Panc1 (cell line): ENCODE measurements at regions not wholly inside any gene's neighbourhood (a gene's known extent, or its start where the extent isn't known, plus 50 kb on each side); places are given as distances from the start of the nearest gene placed in this dataset.

Experiments
- ATAC-seq: fragments of 200-7000 bp; cut with Tn5 transposase; 2 replicates; pipeline ENCODE4 v1.9.1; 2020; ENCODE audit warnings: mild to moderate bottlenecking, moderate library complexity
- BruUV-seq: library from RNA; stranded (reverse); fragments of 400-500 nt; replicated peaks from 2 replicates; lab custom pipeline; 2021; lab: Mats Ljungman, UMichigan
- CTCF ChIA-PET: fragments of 300-600 bp; sonication (Branson Sonifier 250); formaldehyde crosslinking; loops from one replicate; lab custom pipeline; 2022; ENCODE audit warnings: antibody characterized with exemption; lab: Charles Lee
- POLR2A ChIA-PET: fragments of 300-600 bp; sonication (Branson Sonifier 250); formaldehyde crosslinking; loops from one replicate; lab custom pipeline; 2022; ENCODE audit warnings: antibody characterized with exemption; lab: Charles Lee
- DNase-seq: peaks from one replicate; pipeline ENCODE4 v3.0.0-alpha.2; 2010; ENCODE audit warnings: low read depth, low spot score
- H3K27ac ChIP-seq: 2 replicates; pipeline ENCODE4 v1.5.1; 2011; ENCODE audit warnings: mild to moderate bottlenecking, low read length, inconsistent platforms
- H3K27me3 ChIP-seq: fragments of 200-500 bp; sonication (Bioruptor generic); 2 replicates; pipeline ENCODE4 v1.6.0; 2014; ENCODE audit warnings: low read length, inconsistent platforms; ENCODE audit not compliant: control insufficient read depth, insufficient read depth
- H3K36me3 ChIP-seq: fragments of 200-500 bp; sonication (Bioruptor generic); 2 replicates; pipeline ENCODE4 v1.5.1; 2014; ENCODE audit warnings: inconsistent platforms, mild to moderate bottlenecking, low read length, moderate library complexity; ENCODE audit not compliant: control insufficient read depth, insufficient read depth
- H3K4me1 ChIP-seq: 2 replicates; pipeline ENCODE4 v1.5.1; 2011; ENCODE audit warnings: inconsistent platforms, mild to moderate bottlenecking, low read length, moderate library complexity; ENCODE audit not compliant: control insufficient read depth, insufficient read depth
- H3K4me3 ChIP-seq, 2 experiments: 2 replicates each; pipeline ENCODE4 v1.5.1; 2011 to 2012; ENCODE audit warnings: low read depth in 2 of 2, low read length in 2 of 2, mild to moderate bottlenecking in 2 of 2, inconsistent platforms in 1 of 2, moderate library complexity in 1 of 2
- H3K9me3 ChIP-seq: fragments of 200-500 bp; sonication (Bioruptor generic); 2 replicates; pipeline ENCODE4 v1.5.1; 2014; ENCODE audit warnings: low read depth, mild to moderate bottlenecking, inconsistent platforms, low read length, moderate library complexity; ENCODE audit not compliant: control insufficient read depth, insufficient read depth
- CTCF ChIP-seq: fragments of 450-650 bp; IDR thresholded peaks from 2 replicates; pipeline ENCODE4 v1.5.1; 2017; ENCODE audit warnings: mild to moderate bottlenecking
- POLR2AphosphoS5 ChIP-seq: IDR thresholded peaks from 2 replicates; pipeline ENCODE4 v1.6.1; 2012; ENCODE audit warnings: mild to moderate bottlenecking, low read depth, low read length, moderate library complexity
- REST ChIP-seq, 2 experiments: IDR thresholded peaks; 2 replicates each; pipeline ENCODE4 v1.6.1; 2011 to 2012; ENCODE audit warnings: low read depth in 2 of 2, control low read depth in 1 of 2, low read length in 1 of 2, mild to moderate bottlenecking in 1 of 2, moderate library complexity in 1 of 2; ENCODE audit not compliant: insufficient read depth in 1 of 2
- SIN3A ChIP-seq: IDR thresholded peaks from 2 replicates; pipeline ENCODE4 v1.6.1; 2012; ENCODE audit warnings: low read depth, mild to moderate bottlenecking, low read length, moderate library complexity, borderline replicate concordance; ENCODE audit not compliant: insufficient read depth
- TCF7L2 ChIP-seq: IDR thresholded peaks from 2 replicates; pipeline ENCODE4 v1.6.1; 2011; ENCODE audit warnings: mild to moderate bottlenecking, low read depth, low read length, inconsistent platforms
- in situ Hi-C: cut with HindIII; loops from 2 replicates; pipeline ENCODE4 v1.10.0; 2016; ENCODE audit warnings: low sequenced_read_pairs, low pct_unique_long_range_greater_than_20kb
- intact Hi-C: fragments of 100-400 bp; cut with micrococcal nuclease; formaldehyde crosslinking; loops from one replicate; pipeline ENCODE4 v1.10.0; 2022; ENCODE audit not compliant: unreplicated experiment

GRCh38 chrX:26664919-26665318 lies 448.9 kb downstream of the MAGEB5 start:
- intact Hi-C loops: no loop called here
- Histone ChIP-seq H3K4me3 (no peak overlapping the region), H3K4me1 (no peaks in the 10 kb centered on the region), H3K27ac (no peak overlapping the region), H3K36me3 (no peaks in the 10 kb centered on the region), H3K9me3 (no peaks in the 10 kb centered on the region), H3K27me3 (no peaks in the 10 kb centered on the region)
- ChIA-PET POLR2A (no interaction called here), CTCF (no interaction called here)
- BruUV-seq: no TSS peak
- no peak for DNase-seq
- in situ Hi-C loops: no loop called here
- no peak for TF ChIP-seq CTCF
- no peak for TF ChIP-seq POLR2AphosphoS5
- TF ChIP-seq REST (IDR thresholded peaks at IDR 0.05; ENCODE audit: insufficient read depth in 1 of 2, low read depth in 2 of 2, low read length in 1 of 2): no peak
- no peak for TF ChIP-seq TCF7L2
- TF ChIP-seq SIN3A: no peak
- ATAC-seq: no peak

- H3K4me1 ChIP-seq: no peaks in the 10 kb centered on the region
- TF ChIP-seq REST (IDR thresholded peaks at IDR 0.05; ENCODE audit: insufficient read depth in 1 of 2, low read depth in 2 of 2, low read length in 1 of 2) (no peak), CTCF (no peak), POLR2AphosphoS5 (no peak), SIN3A (no peak), TCF7L2 (no peak)
- CTCF ChIA-PET: no interaction called here
- no peaks in the 10 kb centered on the region for H3K36me3 ChIP-seq
- POLR2A ChIA-PET: no interaction called here
- no peaks in the 10 kb centered on the region for H3K27me3 ChIP-seq
- intact Hi-C loops (no loop called here), in situ Hi-C loops (no loop called here)
- ATAC-seq (no peak), DNase-seq (no peak)
- BruUV-seq: no TSS peak
- H3K9me3 ChIP-seq: no peaks in the 10 kb centered on the region
- no peak overlapping the region for H3K4me3 ChIP-seq
- H3K27ac ChIP-seq: no peak overlapping the region
Observed at GRCh38 chrX:26653050-26653449, 437.1 kb downstream of the MAGEB5 start.
